HepG2 (cell line): ENCODE measurements at regions not wholly inside any gene's neighbourhood (a gene's known extent, or its start where the extent isn't known, plus 50 kb on each side); places are given as distances from the start of the nearest gene placed in this dataset.

Experiments used
- ATAC-seq: fragments of 200-7000 bp; cut with Tn5 transposase; 3 replicates; pipeline ENCODE4 v1.9.1; 2020; ENCODE audit warnings: mild to moderate bottlenecking, moderate library complexity
- BruUV-seq: library from RNA; stranded (reverse); fragments of 400-500 nt; replicated peaks from 2 replicates; lab custom pipeline; 2021; lab: Mats Ljungman, UMichigan
- CTCF ChIA-PET: fragments of 300-600 bp; formaldehyde crosslinking; extraction: SDS; loops from one replicate; lab custom pipeline; 2021; ENCODE audit warnings: low total read pairs, inconsistent platforms, low intra/inter-chr PET ratio; lab: Yijun Ruan, JAX
- POLR2A ChIA-PET: fragments of 350-600 bp; sonication (Branson Sonifier 250); formaldehyde crosslinking; loops from one replicate; lab custom pipeline; 2020; ENCODE audit warnings: antibody characterized with exemption, inconsistent platforms; lab: Yijun Ruan, JAX
- DNase-seq: peaks from one replicate; pipeline ENCODE4 v3.0.0-alpha.2; 2015; ENCODE audit warnings: low spot score
- FAIRE-seq: peaks from 3 replicates; lab custom pipeline; 2011; peaks lifted over from hg19 to GRCh38; lab: Jason Lieb, UNC
- H2AFZ ChIP-seq: one replicate; pipeline ENCODE4 v1.6.1; 2011; ENCODE audit warnings: low read length, inconsistent platforms
- H3K27ac ChIP-seq: fragments of 300-600 bp; 3 replicates; pipeline ENCODE4 v1.8.0; 2011; ENCODE audit warnings: mixed run types, mild to moderate bottlenecking, mixed read lengths, low read length, inconsistent platforms; ENCODE audit not compliant: insufficient read depth; ENCODE audit errors: extremely low read length
- H3K27me3 ChIP-seq, 2 experiments: fragments of 200-600 bp in 1 of 2; 2 replicates in 1 of 2; 3 replicates in 1 of 2; pipeline versions ENCODE4 v1.6.0 to v1.8.0; 2011; ENCODE audit warnings: low read length in 2 of 2, mild to moderate bottlenecking in 2 of 2, moderate library complexity in 2 of 2, inconsistent platforms in 1 of 2; ENCODE audit not compliant: insufficient read depth in 2 of 2, control insufficient read depth in 1 of 2
- H3K36me3 ChIP-seq, 2 experiments: fragments of 200-600 bp in 1 of 2; replicated peaks in 1 of 2; 2 replicates in 1 of 2; 3 replicates in 1 of 2; pipeline versions ENCODE4 v1.5.1 to v1.8.0; 2011; ENCODE audit warnings: low read length in 2 of 2, inconsistent platforms in 1 of 2; ENCODE audit not compliant: insufficient read depth in 2 of 2, control insufficient read depth in 1 of 2
- H3K4me1 ChIP-seq: 2 replicates; pipeline ENCODE4 v1.5.1; 2012; ENCODE audit warnings: low read length, inconsistent platforms; ENCODE audit not compliant: insufficient read depth
- H3K4me2 ChIP-seq: 2 replicates; pipeline ENCODE4 v1.6.0; 2011; ENCODE audit warnings: low read depth, low read length, inconsistent platforms
- H3K4me3 ChIP-seq, 3 experiments: fragments of 200-600 bp in 1 of 3; sonication (generic), shearing (Covaris generic) in 1 of 3; replicated peaks in 1 of 3; 2 replicates each; pipeline ENCODE4 v1.5.1; 2011 to 2016; ENCODE audit warnings: low read length in 3 of 3, inconsistent platforms in 2 of 3, low read depth in 2 of 3, mild to moderate bottlenecking in 2 of 3, control low read depth in 1 of 3, mixed read lengths in 1 of 3; ENCODE audit not compliant: insufficient read depth in 1 of 3
- H3K79me2 ChIP-seq: one replicate; pipeline ENCODE4 v1.6.1; 2011; ENCODE audit warnings: low read length, inconsistent platforms; ENCODE audit not compliant: insufficient read depth
- H3K9ac ChIP-seq: 2 replicates; pipeline ENCODE4 v1.6.0; 2011; ENCODE audit warnings: mild to moderate bottlenecking, low read depth, low read length, inconsistent platforms; ENCODE audit not compliant: insufficient read depth
- H3K9me3 ChIP-seq: 2 replicates; pipeline ENCODE4 v1.5.1; 2012; ENCODE audit warnings: mild to moderate bottlenecking, low read length
- H4K20me1 ChIP-seq: 2 replicates; pipeline ENCODE4 v1.6.0; 2011; ENCODE audit warnings: inconsistent platforms, mild to moderate bottlenecking, low read length, moderate library complexity; ENCODE audit not compliant: insufficient read depth
- BRF2 ChIP-seq: sonication (generic); formaldehyde crosslinking; IDR thresholded peaks from 2 replicates; pipeline ENCODE4 v1.8.1; 2022; ENCODE audit warnings: mild to moderate bottlenecking, missing genetic modification reagents
- CBX5 ChIP-seq: sonication (generic); formaldehyde crosslinking; IDR thresholded peaks from 2 replicates; pipeline ENCODE4 v1.4.0; 2020; ENCODE audit warnings: missing genetic modification reagents, borderline replicate concordance
- CREB1 ChIP-seq, 2 experiments: fragments of 450-650 bp in 1 of 2; IDR thresholded peaks; 2 replicates each; pipeline ENCODE4 v1.6.1; 2016 to 2017; ENCODE audit warnings: control low read depth in 1 of 2, mild to moderate bottlenecking in 1 of 2, missing compliant biosample characterization in 1 of 2, missing genetic modification characterization in 1 of 2
- HDAC6 ChIP-seq: fragments of 200-600 bp; sonication (generic); IDR thresholded peaks from 2 replicates; pipeline ENCODE4 v1.7.0; 2017; ENCODE audit warnings: mild to moderate bottlenecking, antibody characterized with exemption, low read length, low read depth
- MAF1 ChIP-seq: sonication (generic); formaldehyde crosslinking; IDR thresholded peaks from 2 replicates; pipeline ENCODE4 v1.5.0; 2020; ENCODE audit warnings: missing genetic modification reagents, borderline replicate concordance
- NFE2L1 ChIP-seq: sonication (generic); formaldehyde crosslinking; IDR thresholded peaks from 2 replicates; pipeline ENCODE4 v1.4.0; 2020; ENCODE audit warnings: missing genetic modification reagents, mild to moderate bottlenecking, borderline replicate concordance
- SP140L ChIP-seq: sonication (generic); formaldehyde crosslinking; IDR thresholded peaks from 2 replicates; pipeline ENCODE4 v1.4.0; 2020; ENCODE audit warnings: missing genetic modification reagents, borderline replicate concordance
- THAP7 ChIP-seq: sonication (generic); formaldehyde crosslinking; IDR thresholded peaks from 2 replicates; pipeline ENCODE4 v1.8.1; 2023; ENCODE audit warnings: mild to moderate bottlenecking, missing genetic modification reagents
- TRAFD1 ChIP-seq: sonication (generic); formaldehyde crosslinking; IDR thresholded peaks from 2 replicates; pipeline ENCODE4 v1.5.1; 2020; ENCODE audit warnings: missing genetic modification reagents, mild to moderate bottlenecking, borderline replicate concordance
- ZNF33A ChIP-seq: sonication (generic); formaldehyde crosslinking; IDR thresholded peaks from 2 replicates; pipeline ENCODE4 v1.5.1; 2020; ENCODE audit warnings: missing genetic modification reagents, mild to moderate bottlenecking, moderate library complexity, borderline replicate concordance
- ZNF557 ChIP-seq: sonication (generic); formaldehyde crosslinking; IDR thresholded peaks from 2 replicates; pipeline ENCODE4 v1.4.0; 2020; ENCODE audit warnings: missing genetic modification reagents
- ZNF576 ChIP-seq: sonication (generic); formaldehyde crosslinking; IDR thresholded peaks from 2 replicates; pipeline ENCODE4 v1.4.0; 2020; ENCODE audit warnings: mild to moderate bottlenecking, missing genetic modification reagents
- ZNF792 ChIP-seq: IDR thresholded peaks from 2 replicates; pipeline ENCODE4 v1.6.1; 2016
- WGBS: methylation state at CpG from one replicate; pipeline ENCODE4 v1.1.6; 2017; ENCODE audit warnings: low lambda C conversion rate; 5-methylcytosine and 5-hydroxymethylcytosine counted together
- in situ Hi-C: cut with HindIII; loops from 2 replicates; pipeline ENCODE4 v1.10.0; 2017; ENCODE audit warnings: low pct_unique_long_range_greater_than_20kb; ENCODE audit not compliant: extremely low pct_ligation_motif_present
- intact Hi-C: fragments of 100-400 bp; cut with micrococcal nuclease; formaldehyde crosslinking; loops from one replicate; pipeline ENCODE4 v1.10.0; 2022; ENCODE audit not compliant: unreplicated experiment

GRCh38 chr16:55933038-55933437 is 57.9 kb upstream of the CES5A start:
- TF ChIP-seq THAP7 (CRISPR knock-in tag) (no peak), CREB1 (IDR thresholded peaks at IDR 0.05) (0 out of 2 replicates have a peak, but pooled peaks have one; percentile 15), CREB1 (CRISPR knock-in tag; IDR thresholded peaks at IDR 0.05) (no peak), MAF1 (CRISPR knock-in tag) (no peak)
- CTCF ChIA-PET = no interaction called here
- in situ Hi-C loops = no loop called here
- no peak overlapping the region for H3K4me3 ChIP-seq
- WGBS = 3% methylated on average over 3 of the region's 3 CpGs
- FAIRE-seq = no peak
- no peak overlapping the region for H3K4me2 ChIP-seq
- H3K9me3 ChIP-seq = no peaks in the 10 kb centered on the region
- intact Hi-C loops = no loop called here
- no peaks in the 10 kb centered on the region for H3K79me2 ChIP-seq
- POLR2A ChIA-PET = no interaction called here
- ATAC-seq = no peak
- H3K9ac ChIP-seq = no peak overlapping the region
- no peaks in the 10 kb centered on the region for H3K36me3 ChIP-seq
- H3K27ac ChIP-seq = no peak overlapping the region
- no peaks in the 10 kb centered on the region for H3K4me1 ChIP-seq
- H2AFZ ChIP-seq = no peak overlapping the region
- no TSS peak for BruUV-seq
- H3K27me3 ChIP-seq = no peaks in the 10 kb centered on the region
- no peaks in the 10 kb centered on the region for H4K20me1 ChIP-seq
- no peak for DNase-seq

- H3K9ac ChIP-seq = no peak overlapping the region
- CTCF ChIA-PET = no interaction called here
- no peak overlapping the region for H3K27ac ChIP-seq
Observed at GRCh38 chr16:55930036-55930435, 54.9 kb upstream of the CES5A start.

More at GRCh38 chr16:55930036-55930435, 54.9 kb upstream of the CES5A start:
- TF ChIP-seq TRAFD1 (no peak), BRF2 (CRISPR knock-in tag) (no peak), ZNF33A (no peak), ZNF792 (CRISPR knock-in tag) (no peak), ZNF557 (no peak), SP140L (CRISPR knock-in tag) (no peak), HDAC6 (no peak), CBX5 (CRISPR knock-in tag) (no peak), NFE2L1 (CRISPR knock-in tag) (no peak), ZNF576 (CRISPR knock-in tag) (no peak)
- Histone ChIP-seq H3K9me3 (no peaks in the 10 kb centered on the region), H4K20me1 (no peaks in the 10 kb centered on the region), H3K4me3 (no peak overlapping the region), H2AFZ (no peak overlapping the region), H3K4me2 (no peak overlapping the region), H3K4me1 (no peaks in the 10 kb centered on the region), H3K27me3 (no peaks in the 10 kb centered on the region), H3K36me3 (no peaks in the 10 kb centered on the region), H3K79me2 (no peaks in the 10 kb centered on the region)
- POLR2A ChIA-PET = no interaction called here
- intact Hi-C loops (no loop called here), in situ Hi-C loops (no loop called here)
- WGBS = 0% methylated on average over 2 of the region's 2 CpGs
- DNase-seq = no peak
- FAIRE-seq = no peak
- no peak for ATAC-seq
- BruUV-seq = no TSS peak
